Endothelial cell of umbilical vein (primary cell): ENCODE measurements at regions not wholly inside any gene's neighbourhood (a gene's known extent, or its start where the extent isn't known, plus 50 kb on each side); places are given as distances from the start of the nearest gene placed in this dataset.

ENCODE experiments used
- BruUV-seq: library from RNA; stranded (reverse); fragments of 400-500 nt; replicated peaks from 2 replicates; lab custom pipeline; 2021; lab: Mats Ljungman, UMichigan
- CTCF ChIA-PET: fragments of 300-600, 350-600 bp; sonication (Branson Sonifier 250); formaldehyde crosslinking; loops from one replicate; lab custom pipeline; 2021; ENCODE audit warnings: antibody characterized with exemption, inconsistent platforms; lab: Charles Lee
- POLR2A ChIA-PET: fragments of 300-600, 350-600 bp; sonication (Branson Sonifier 250); formaldehyde crosslinking; loops from one replicate; lab custom pipeline; 2021; ENCODE audit warnings: antibody characterized with exemption, inconsistent platforms; lab: Charles Lee
- DNase-seq: peaks from one replicate; pipeline ENCODE4 v3.0.0-alpha.2; 2011; ENCODE audit warnings: low read depth, low spot score
- FAIRE-seq: peaks from 2 replicates; lab custom pipeline; 2011; peaks lifted over from hg19 to GRCh38; lab: Jason Lieb, UNC
- H2AFZ ChIP-seq: 2 replicates; pipeline ENCODE4 v1.6.0; 2012; ENCODE audit warnings: low read depth, low read length, control low read depth, inconsistent platforms
- H3K27ac ChIP-seq: 2 replicates; pipeline ENCODE4 v1.5.1; 2011; ENCODE audit warnings: low read depth, mild to moderate bottlenecking, control low read depth, low read length, moderate library complexity; ENCODE audit not compliant: insufficient read depth
- H3K27me3 ChIP-seq, 2 experiments: 2 replicates each; pipeline versions ENCODE4 v1.6.0 to v1.6.1; 2011; ENCODE audit warnings: low read length in 2 of 2, mixed read lengths in 1 of 2; ENCODE audit not compliant: control insufficient read depth in 2 of 2, insufficient read depth in 2 of 2
- H3K36me3 ChIP-seq, 2 experiments: 2 replicates in 1 of 2; 3 replicates in 1 of 2; pipeline ENCODE4 v1.5.1; 2011; ENCODE audit warnings: low read length in 2 of 2, mild to moderate bottlenecking in 1 of 2, moderate library complexity in 1 of 2; ENCODE audit not compliant: control insufficient read depth in 2 of 2, insufficient read depth in 2 of 2; ENCODE audit errors: extremely low read depth in 1 of 2
- H3K4me1 ChIP-seq: 3 replicates; pipeline ENCODE4 v1.5.1; 2011; ENCODE audit warnings: mild to moderate bottlenecking, low read length; ENCODE audit not compliant: control insufficient read depth, insufficient read depth; ENCODE audit errors: extremely low read depth
- H3K4me2 ChIP-seq: 2 replicates; pipeline ENCODE4 v1.6.1; 2011; ENCODE audit warnings: low read length, control low read depth, mixed read lengths; ENCODE audit not compliant: insufficient read depth
- H3K4me3 ChIP-seq, 3 experiments: fragments of 200-600 bp in 1 of 3; sonication (generic), shearing (Covaris generic) in 1 of 3; replicated peaks in 1 of 3; 2 replicates each; pipeline ENCODE4 v1.5.1; 2011 to 2016; ENCODE audit warnings: control low read depth in 3 of 3, low read length in 3 of 3, mild to moderate bottlenecking in 2 of 3, inconsistent platforms in 1 of 3, low read depth in 1 of 3, moderate library complexity in 1 of 3; ENCODE audit not compliant: insufficient read depth in 1 of 3
- H3K79me2 ChIP-seq: 2 replicates; pipeline ENCODE4 v1.6.0; 2012; ENCODE audit warnings: low read length, inconsistent platforms; ENCODE audit not compliant: control insufficient read depth, insufficient read depth
- H3K9ac ChIP-seq: replicated peaks from 2 replicates; pipeline ENCODE3; 2011; ENCODE audit warnings: low read length, control low read depth; ENCODE audit not compliant: insufficient read depth; ENCODE audit errors: extremely low read depth
- H3K9me1 ChIP-seq: replicated peaks from 3 replicates; pipeline ENCODE4 v1.6.0; 2011; ENCODE audit warnings: mild to moderate bottlenecking, low read length; ENCODE audit not compliant: control insufficient read depth, insufficient read depth; ENCODE audit errors: extremely low read depth
- H3K9me3 ChIP-seq: replicated peaks from 2 replicates; pipeline ENCODE4 v1.5.1; 2012; ENCODE audit warnings: low read length, inconsistent platforms; ENCODE audit not compliant: control insufficient read depth, insufficient read depth
- H4K20me1 ChIP-seq: replicated peaks from 2 replicates; pipeline ENCODE3; 2011; ENCODE audit warnings: mild to moderate bottlenecking, low read length; ENCODE audit not compliant: control insufficient read depth, insufficient read depth; ENCODE audit errors: extremely low read depth
- CTCF ChIP-seq, 2 donors: IDR thresholded peaks; 1 replicate in 1 of 2; 2 replicates in 1 of 2; pipeline ENCODE4 v1.5.1; 2011; ENCODE audit warnings: low read length in 2 of 2, mild to moderate bottlenecking in 2 of 2, moderate library complexity in 2 of 2, control low read depth in 1 of 2, inconsistent platforms in 1 of 2, low read depth in 1 of 2; ENCODE audit not compliant: insufficient read depth in 1 of 2; ENCODE audit errors: extremely low read depth in 1 of 2
- EZH2 ChIP-seq: IDR thresholded peaks from 2 replicates; pipeline ENCODE4 v1.6.1; 2012; ENCODE audit warnings: borderline replicate concordance, low read depth, mild to moderate bottlenecking, moderate library complexity, low read length, inconsistent platforms; ENCODE audit not compliant: severe bottlenecking
- FOS ChIP-seq: IDR thresholded peaks from 2 replicates; pipeline ENCODE4 v1.6.1; 2011; ENCODE audit warnings: mild to moderate bottlenecking, low read length, moderate library complexity, borderline replicate concordance; ENCODE audit not compliant: insufficient read depth
- GATA2 ChIP-seq: IDR thresholded peaks from 2 replicates; pipeline ENCODE4 v1.7.0; 2011; ENCODE audit warnings: low read depth, mild to moderate bottlenecking, moderate library complexity, mixed read lengths, low read length; ENCODE audit not compliant: insufficient read length, insufficient read depth
- JUN ChIP-seq: IDR thresholded peaks from 2 replicates; pipeline ENCODE4 v1.6.1; 2011; ENCODE audit warnings: borderline replicate concordance, low read depth; ENCODE audit not compliant: insufficient read length, insufficient read depth
- MAX ChIP-seq: IDR thresholded peaks from 2 replicates; pipeline ENCODE4 v1.6.1; 2011; ENCODE audit not compliant: insufficient read depth, insufficient read length
- MYC ChIP-seq: IDR thresholded peaks from one replicate; pipeline ENCODE4 v1.6.1; 2011; ENCODE audit warnings: mild to moderate bottlenecking, low read depth, low read length
- POLR2A ChIP-seq: IDR thresholded peaks from 2 replicates; pipeline ENCODE4 v1.6.1; 2012; ENCODE audit warnings: low read depth, mild to moderate bottlenecking, control low read depth, low read length
- POLR2AphosphoS5 ChIP-seq: IDR thresholded peaks from 2 replicates; pipeline ENCODE4 v1.6.1; 2012; ENCODE audit warnings: low read depth, mild to moderate bottlenecking, control low read depth, low read length, moderate library complexity; ENCODE audit not compliant: insufficient read depth
- dilution Hi-C: fragments of 300-500 bp; cut with MboI; formaldehyde crosslinking; loops from one replicate; pipeline ENCODE4 v1.15.0; 2019; ENCODE audit warnings: low sequenced_read_pairs; ENCODE audit not compliant: extremely low pct_ligation_motif_present
- intact Hi-C: fragments of 100-400 bp; cut with micrococcal nuclease; formaldehyde crosslinking; loops from one replicate; pipeline ENCODE4 v1.10.0; 2022

- POLR2A ChIA-PET = no interaction called here
These were observed 109.6 kb upstream of the ACTBL2 start for GRCh38 chr5:57592236-57592635.

More at GRCh38 chr5:57592236-57592635, 109.6 kb upstream of the ACTBL2 start:
- TF ChIP-seq POLR2AphosphoS5 (no peak), JUN (no peak), POLR2A (no peak), MAX (no peak), CTCF (IDR thresholded peaks at IDR 0.05; ENCODE audit: extremely low read depth in 1 of 2, insufficient read depth in 1 of 2, low read depth in 1 of 2, low read length in 2 of 2) (no peak), MYC (no peak), GATA2 (no peak), EZH2 (no peak), FOS (no peak)
- BruUV-seq = no TSS peak
- H2AFZ ChIP-seq = no peak overlapping the region
- no peaks in the 10 kb centered on the region for H3K9me1 ChIP-seq
- no peak overlapping the region for H3K27ac ChIP-seq
- H3K4me1 ChIP-seq = no peaks in the 10 kb centered on the region
- intact Hi-C loops = no loop called here
- no peak overlapping the region for H3K4me2 ChIP-seq
- H4K20me1 ChIP-seq = no peaks in the 10 kb centered on the region
- no peak overlapping the region for H3K4me3 ChIP-seq
- no peaks in the 10 kb centered on the region for H3K36me3 ChIP-seq
- H3K27me3 ChIP-seq = no peaks in the 10 kb centered on the region
- no peaks in the 10 kb centered on the region for H3K9me3 ChIP-seq
- no peak for FAIRE-seq
- DNase-seq = no peak
- CTCF ChIA-PET = interaction anchor here (0.7 kb wide), 1 partner anchor 22 kb away, joined by 3 read pairs; no protein-coding TSS in a partner anchor
- dilution Hi-C loops = no loop called here
- no peaks in the 10 kb centered on the region for H3K79me2 ChIP-seq
- no peak overlapping the region for H3K9ac ChIP-seq
